ENCODE measurements at regions not wholly inside any gene's neighbourhood (a gene's known extent, or its start where the extent isn't known, plus 50 kb on each side); places are given as distances from the start of the nearest gene placed in this dataset.
A peak's percentile ranks its signal among the peaks of the same experiment; 100 is the strongest.
"Not testable (repeated sequence)": the region's sequence is repeated elsewhere in the genome, so short reads cannot be mapped to it uniquely, and the experiment has no call there.

- not testable (repeated sequence) for DNase-seq (ENCODE audit: low spot score in 2 of 2); H3K36me3 Mint-ChIP-seq; H3K27ac Mint-ChIP-seq; H3K4me3 Mint-ChIP-seq; H3K27me3 Mint-ChIP-seq; H3K9me3 Mint-ChIP-seq; H3K4me1 Mint-ChIP-seq; ATAC-seq (ENCODE audit: low read depth)
Observed at GRCh38 chr2:110287253-110287652, 74.9 kb upstream of the MTLN start.

- H3K27ac Mint-ChIP-seq: not testable (repeated sequence)
Observed at GRCh38 chr2:110285002-110285401, 72.7 kb upstream of the MTLN start.

GRCh38 chr2:110280804-110281203 lies 68.5 kb upstream of the MTLN start:
- not testable (repeated sequence) for DNase-seq (ENCODE audit: low spot score in 2 of 2)

More at GRCh38 chr2:110285002-110285401, 72.7 kb upstream of the MTLN start:
- not testable (repeated sequence) for H3K4me1 Mint-ChIP-seq; H3K9me3 Mint-ChIP-seq; DNase-seq (ENCODE audit: low spot score in 2 of 2); ATAC-seq (ENCODE audit: low read depth); H3K4me3 Mint-ChIP-seq; H3K27me3 Mint-ChIP-seq; H3K36me3 Mint-ChIP-seq

DNA sequence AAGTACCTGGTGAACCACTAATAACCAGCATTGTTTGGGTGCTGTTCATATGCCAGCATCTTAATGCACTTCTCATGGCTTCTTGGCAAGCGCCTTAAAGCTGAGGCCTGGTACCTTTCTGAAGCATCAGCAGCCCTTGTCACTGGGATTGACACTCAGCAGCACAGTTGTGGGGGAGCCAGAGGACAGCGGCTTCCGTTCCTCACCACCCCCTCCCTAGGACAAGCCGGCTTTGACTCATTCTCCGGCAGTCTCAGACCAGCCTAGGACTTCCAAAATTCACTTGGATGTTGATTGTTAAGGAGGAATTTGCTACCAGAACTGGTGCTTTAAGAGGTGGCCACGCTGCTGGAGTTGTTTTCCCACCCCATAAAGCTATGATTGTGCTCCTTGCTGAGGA lies 64.7 kb upstream of the MTLN start:
- H3K27ac Mint-ChIP-seq; H3K4me1 Mint-ChIP-seq; H3K27me3 Mint-ChIP-seq; H3K36me3 Mint-ChIP-seq; H3K4me3 Mint-ChIP-seq; ATAC-seq (ENCODE audit: low read depth); H3K9me3 Mint-ChIP-seq; DNase-seq (ENCODE audit: low spot score in 2 of 2): not testable (repeated sequence)

More at GRCh38 chr2:110280804-110281203, 68.5 kb upstream of the MTLN start:
- not testable (repeated sequence) for H3K36me3 Mint-ChIP-seq; H3K4me3 Mint-ChIP-seq; ATAC-seq (ENCODE audit: low read depth); H3K9me3 Mint-ChIP-seq; H3K27ac Mint-ChIP-seq; H3K27me3 Mint-ChIP-seq; H3K4me1 Mint-ChIP-seq

DNA sequence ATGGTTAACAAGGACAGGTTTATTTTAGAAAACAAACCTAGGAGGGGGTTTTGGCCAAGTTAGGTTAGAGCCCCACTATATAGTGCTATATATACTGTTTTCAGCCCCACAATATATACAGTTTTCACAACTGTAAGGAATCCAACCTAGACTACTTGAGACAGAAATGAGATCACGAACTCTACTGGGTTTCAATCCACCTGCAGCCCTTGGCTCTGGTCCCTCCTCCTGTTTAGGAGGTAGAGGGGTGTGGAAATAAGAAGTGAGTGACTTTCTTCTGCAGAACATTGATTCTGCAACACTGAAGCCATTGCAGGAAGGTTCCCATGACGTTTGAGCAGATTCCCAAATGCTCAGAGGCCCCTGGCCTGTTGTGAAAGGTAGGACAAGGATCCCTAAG lies 63.7 kb upstream of the MTLN start:
- H3K27me3 Mint-ChIP-seq; H3K9me3 Mint-ChIP-seq; H3K27ac Mint-ChIP-seq; H3K4me1 Mint-ChIP-seq; ATAC-seq (ENCODE audit: low read depth); H3K4me3 Mint-ChIP-seq; H3K36me3 Mint-ChIP-seq; DNase-seq (ENCODE audit: low spot score in 2 of 2): not testable (repeated sequence)

DNA sequence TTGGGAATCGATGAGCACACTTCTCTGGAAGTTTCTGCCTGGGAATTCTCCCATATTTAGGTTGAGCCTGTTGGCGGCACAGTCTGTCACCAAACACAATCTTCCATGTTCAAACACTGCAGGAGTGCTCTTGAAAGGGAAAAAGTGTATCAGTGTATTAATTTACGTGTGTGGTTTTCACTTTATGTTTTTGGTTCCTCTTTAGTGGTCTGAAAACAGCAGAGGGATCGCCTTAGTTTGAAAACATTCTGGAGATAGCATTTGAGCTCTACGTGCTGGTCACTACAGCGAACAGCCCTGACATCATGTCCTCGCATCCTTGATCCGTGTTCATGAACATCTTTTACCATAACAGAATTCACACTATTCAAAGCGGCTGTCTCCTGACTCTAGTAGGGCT lies 57.3 kb upstream of the MTLN start:
- H3K9me3 Mint-ChIP-seq; H3K27ac Mint-ChIP-seq; H3K4me3 Mint-ChIP-seq; H3K27me3 Mint-ChIP-seq; DNase-seq (ENCODE audit: low spot score in 2 of 2); H3K4me1 Mint-ChIP-seq; ATAC-seq (ENCODE audit: low read depth); H3K36me3 Mint-ChIP-seq: not testable (repeated sequence)

DNA sequence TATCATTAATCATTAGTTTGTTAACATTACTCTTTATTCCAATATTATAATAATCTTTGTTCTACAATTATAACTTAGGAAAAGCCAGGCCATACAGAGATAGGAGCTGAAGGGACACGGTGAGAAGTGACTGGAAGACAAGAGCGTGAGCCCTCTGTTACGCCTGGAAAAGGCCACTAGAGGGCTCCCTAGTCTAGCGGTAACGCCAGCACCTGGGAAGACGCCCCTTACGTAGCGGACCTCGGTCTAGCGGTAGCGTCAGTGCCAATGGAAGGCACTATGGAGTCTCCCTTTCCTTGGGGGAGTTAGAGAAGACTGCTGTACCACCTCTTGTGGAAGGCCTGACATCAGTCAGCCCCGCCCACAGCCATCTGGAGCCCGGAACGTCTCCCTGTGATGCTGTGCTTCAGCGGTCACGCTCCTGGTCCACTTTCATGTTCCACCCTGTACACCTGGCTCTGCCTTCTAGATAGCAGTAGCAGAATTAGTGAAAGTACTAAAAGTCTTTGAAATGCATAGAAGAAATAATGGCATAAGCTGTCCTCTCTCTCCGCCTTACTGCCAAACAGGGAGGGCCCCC lies 55.6 kb upstream of the MTLN start:
- peak; percentile 61 for ATAC-seq (ENCODE audit: low read depth)
- not testable (repeated sequence) for DNase-seq (ENCODE audit: low spot score in 2 of 2); H3K27me3 Mint-ChIP-seq; H3K4me1 Mint-ChIP-seq; H3K9me3 Mint-ChIP-seq; H3K4me3 Mint-ChIP-seq; H3K36me3 Mint-ChIP-seq; H3K27ac Mint-ChIP-seq

DNA sequence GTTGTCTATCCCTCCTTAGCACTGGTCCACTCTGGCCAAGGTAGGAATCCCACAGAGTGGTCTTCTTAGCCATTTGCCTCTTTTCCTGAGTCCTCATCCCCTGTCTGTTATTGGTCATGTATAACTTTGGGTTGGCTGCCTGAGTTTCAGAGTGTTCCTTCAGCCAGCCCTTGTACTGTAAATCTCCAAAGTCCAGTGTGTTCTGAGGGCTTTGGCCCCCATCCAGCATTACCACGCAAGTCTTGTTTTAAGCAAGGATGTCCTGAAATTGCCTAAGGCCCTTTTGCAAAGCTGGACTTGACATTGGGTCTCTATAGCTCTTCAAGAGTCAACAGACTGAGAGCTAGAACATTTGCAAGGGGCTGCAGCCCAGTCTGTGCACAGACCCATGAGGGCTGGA lies 52.5 kb upstream of the MTLN start:
- not testable (repeated sequence) for H3K36me3 Mint-ChIP-seq; ATAC-seq (ENCODE audit: low read depth); H3K27me3 Mint-ChIP-seq; H3K9me3 Mint-ChIP-seq; H3K4me3 Mint-ChIP-seq; H3K27ac Mint-ChIP-seq; DNase-seq (ENCODE audit: low spot score in 2 of 2); H3K4me1 Mint-ChIP-seq

DNA sequence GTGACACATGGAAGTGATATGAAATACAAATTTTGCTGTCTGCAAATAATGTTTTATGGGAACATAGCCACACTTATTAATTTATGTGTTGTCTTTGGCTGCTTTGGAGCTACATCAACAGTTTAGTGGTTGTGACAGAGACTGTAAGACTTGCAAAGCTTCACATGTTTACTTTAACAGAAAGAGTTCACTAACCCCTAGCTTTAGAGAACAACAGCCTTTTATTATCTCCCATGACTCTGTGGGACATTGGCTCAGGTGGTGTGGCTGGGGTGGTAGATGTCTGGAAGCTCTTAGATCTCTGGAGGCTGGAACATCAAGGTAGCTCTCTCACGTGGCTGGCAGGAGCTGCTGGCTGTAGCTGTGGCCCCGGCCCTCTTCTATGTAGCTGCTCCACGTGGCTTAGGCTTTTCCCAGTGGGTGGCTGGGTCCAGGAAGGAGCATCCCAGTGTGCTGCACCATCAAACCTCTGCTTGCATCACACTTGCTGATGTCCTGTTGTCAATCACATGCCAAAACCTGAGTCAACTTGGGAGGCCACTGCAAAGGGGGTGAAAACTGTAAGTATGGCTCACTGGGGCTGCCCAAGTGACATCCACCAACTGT lies 51.8 kb upstream of the MTLN start:
- not testable (repeated sequence) for ATAC-seq (ENCODE audit: low read depth); DNase-seq (ENCODE audit: low spot score in 2 of 2); H3K9me3 Mint-ChIP-seq; H3K4me1 Mint-ChIP-seq; H3K36me3 Mint-ChIP-seq; H3K27ac Mint-ChIP-seq; H3K27me3 Mint-ChIP-seq; H3K4me3 Mint-ChIP-seq

GRCh38 chr2:110263462-110263861 lies 51.1 kb upstream of the MTLN start:
- not testable (repeated sequence) for H3K27ac Mint-ChIP-seq; H3K36me3 Mint-ChIP-seq; H3K4me3 Mint-ChIP-seq; H3K4me1 Mint-ChIP-seq; DNase-seq (ENCODE audit: low spot score in 2 of 2); H3K27me3 Mint-ChIP-seq; H3K9me3 Mint-ChIP-seq; ATAC-seq (ENCODE audit: low read depth)
